KMS-11 (cell line): ENCODE measurements at regions not wholly inside any gene's neighbourhood (a gene's known extent, or its start where the extent isn't known, plus 50 kb on each side); places are given as distances from the start of the nearest gene placed in this dataset.

ENCODE experiments used
- H2AFZ ChIP-seq: fragments of 200-600 bp; sonication (generic); 2 replicates; pipeline ENCODE4 v1.6.1; 2016; ENCODE audit warnings: antibody characterized with exemption, mixed run types, low read depth
- H3K27ac ChIP-seq: fragments of 200-600 bp; sonication (generic); 2 replicates; pipeline ENCODE4 v1.6.1; 2016; ENCODE audit warnings: mild to moderate bottlenecking, mixed run types
- H3K27me3 ChIP-seq: fragments of 200-600 bp; sonication (generic); 2 replicates; pipeline ENCODE4 v1.6.1; 2017; ENCODE audit warnings: mild to moderate bottlenecking, low read depth, mixed run types, moderate library complexity; ENCODE audit not compliant: insufficient read depth
- H3K36me3 ChIP-seq: fragments of 200-600 bp; sonication (generic); 2 replicates; pipeline ENCODE4 v1.6.1; 2017; ENCODE audit warnings: mild to moderate bottlenecking, mixed run types; ENCODE audit not compliant: insufficient read depth
- H3K4me1 ChIP-seq: fragments of 200-600 bp; sonication (generic); 2 replicates; pipeline ENCODE4 v1.6.1; 2016; ENCODE audit warnings: mild to moderate bottlenecking, low read depth, mixed run types; ENCODE audit not compliant: poor library complexity, severe bottlenecking
- H3K4me2 ChIP-seq: fragments of 200-600 bp; sonication (generic); 2 replicates; pipeline ENCODE4 v1.7.0; 2016; ENCODE audit warnings: mild to moderate bottlenecking, mixed run types
- H3K4me3 ChIP-seq: fragments of 200-600 bp; sonication (generic); IDR thresholded peaks from 2 replicates; pipeline ENCODE4 v1.6.1; 2017; ENCODE audit warnings: low read depth, low read length, mixed read lengths; ENCODE audit not compliant: insufficient read depth
- H3K79me2 ChIP-seq: fragments of 200-600 bp; sonication (generic); 2 replicates; pipeline ENCODE4 v1.6.1; 2016; ENCODE audit warnings: low read depth, mixed run types; ENCODE audit not compliant: insufficient read depth
- H3K9ac ChIP-seq: fragments of 200-600 bp; sonication (generic); 2 replicates; pipeline ENCODE4 v1.6.1; 2016; ENCODE audit warnings: mild to moderate bottlenecking, mixed run types
- H4K20me1 ChIP-seq: fragments of 200-600 bp; sonication (generic); 2 replicates; pipeline ENCODE4 v1.6.1; 2016; ENCODE audit warnings: mild to moderate bottlenecking, mixed run types; ENCODE audit not compliant: insufficient read depth
- CTCF ChIP-seq: fragments of 200-600 bp; sonication (generic); conservative IDR thresholded peaks from 2 replicates; pipeline ENCODE4 v1.6.1; 2017; ENCODE audit warnings: low read depth, mild to moderate bottlenecking, antibody characterized with exemption, low read length, moderate library complexity, mixed read lengths

GRCh38 chr6:14065350-14065749, 52.2 kb upstream of the CD83 start:
- H3K27ac ChIP-seq: no peak overlapping the region

GRCh38 chr6:14066782-14067406, 50.7 kb upstream of the CD83 start:
- H3K79me2 ChIP-seq: no peaks in the 10 kb centered on the region
- H4K20me1 ChIP-seq: no peaks in the 10 kb centered on the region
- H2AFZ ChIP-seq: peak overlapping the region; percentile 45; the same call in 1 of the 2 replicates
- H3K4me3 ChIP-seq: no peak overlapping the region
- H3K9ac ChIP-seq: no peak overlapping the region
- H3K4me1 ChIP-seq: peaks cover 3% of the 10 kb centered on the region
- TF ChIP-seq CTCF: peak; percentile 81
- H3K36me3 ChIP-seq: no peaks in the 10 kb centered on the region
- 0 out of 2 replicates have a peak overlapping the region, but pooled peaks have one; percentile 18 for H3K4me2 ChIP-seq
- H3K27me3 ChIP-seq: no peaks in the 10 kb centered on the region
- H3K27ac ChIP-seq: no peak overlapping the region

More at GRCh38 chr6:14065350-14065749, 52.2 kb upstream of the CD83 start:
- Histone ChIP-seq H3K36me3 (no peaks in the 10 kb centered on the region), H3K27me3 (no peaks in the 10 kb centered on the region), H3K79me2 (no peaks in the 10 kb centered on the region), H3K4me1 (peaks cover 3% of the 10 kb centered on the region), H3K4me2 (no peak overlapping the region), H3K9ac (no peak overlapping the region), H2AFZ (no peak overlapping the region), H4K20me1 (no peaks in the 10 kb centered on the region), H3K4me3 (no peak overlapping the region)
- no peak for TF ChIP-seq CTCF

- H3K4me1 ChIP-seq: peaks cover 3% of the 10 kb centered on the region
- TF ChIP-seq CTCF: no peak
- no peak overlapping the region for H3K4me2 ChIP-seq
- H2AFZ ChIP-seq: 0 out of 2 replicates have a peak overlapping the region, but pooled peaks have one; percentile 45
- no peak overlapping the region for H3K9ac ChIP-seq
- H3K4me3 ChIP-seq: no peak overlapping the region
- no peaks in the 10 kb centered on the region for H3K27me3 ChIP-seq
- H3K36me3 ChIP-seq: no peaks in the 10 kb centered on the region
- no peaks in the 10 kb centered on the region for H3K79me2 ChIP-seq
- H4K20me1 ChIP-seq: no peaks in the 10 kb centered on the region
- no peak overlapping the region for H3K27ac ChIP-seq
Measured at GRCh38 chr6:14067656-14068055, 49.9 kb upstream of the CD83 start.
